ENCODE measurements at regions not wholly inside any gene's neighbourhood (a gene's known extent, or its start where the extent isn't known, plus 50 kb on each side); places are given as distances from the start of the nearest gene placed in this dataset.

GRCh38 chr10:44193166-44193565, 191.7 kb downstream of the CXCL12 start:
- CTCF ChIA-PET: interaction anchor here (1.3 kb wide), 1 partner anchor 672 kb away, joined by 4 read pairs; no protein-coding TSS in a partner anchor
- 11% methylated on average over 3 of the region's 3 CpGs for WGBS (ENCODE audit: missing lambda C conversion rate)

DNA sequence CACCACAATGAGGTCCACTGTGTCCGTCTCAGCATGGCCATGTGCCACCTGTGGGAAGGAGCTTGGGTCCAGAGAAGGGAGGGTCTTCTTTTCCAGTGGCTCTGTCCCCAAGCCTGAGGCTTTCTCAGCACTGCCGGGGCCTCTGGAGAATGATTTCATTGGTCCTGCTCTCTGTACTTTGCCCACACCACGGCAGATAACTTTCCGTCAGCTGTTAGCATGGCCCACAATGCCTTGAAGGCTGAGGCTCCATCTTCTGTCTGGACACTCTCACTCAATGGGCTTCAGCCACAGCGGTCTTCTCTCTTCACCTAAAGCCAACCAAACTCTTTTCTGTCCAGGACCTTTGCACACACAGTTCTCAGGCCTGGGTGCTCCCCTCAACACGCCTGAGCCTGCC, 192.5 kb downstream of the CXCL12 start:
- no peak for FAIRE-seq
- H3K4me2 ChIP-seq: no peak overlapping the region
- no peak overlapping the region for H3K27ac ChIP-seq
- no peak for DNase-seq (ENCODE audit: low read depth in 1 of 2, low spot score in 1 of 2)
- ChIA-PET POLR2A (no interaction called here), CTCF (no interaction called here)
- no peak for ATAC-seq
- TF ChIP-seq TFCP2L1 (CRISPR knock-in tag; IDR thresholded peaks at IDR 0.05) (no peak), HDAC2 (IDR thresholded peaks at IDR 0.05) (no peak), KDM5A (IDR thresholded peaks at IDR 0.05) (no peak), RARB (CRISPR knock-in tag; IDR thresholded peaks at IDR 0.05) (no peak), FOSL2 (IDR thresholded peaks at IDR 0.05) (no peak), FOSL2 (CRISPR knock-in tag; IDR thresholded peaks at IDR 0.05) (no peak)
- TF ChIP-seq, protein P1, sequence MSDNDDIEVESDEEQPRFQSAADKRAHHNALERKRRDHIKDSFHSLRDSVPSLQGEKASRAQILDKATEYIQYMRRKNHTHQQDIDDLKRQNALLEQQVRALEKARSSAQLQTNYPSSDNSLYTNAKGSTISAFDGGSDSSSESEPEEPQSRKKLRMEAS (IDR thresholded peaks at IDR 0.05): no peak
- no peaks in the 10 kb centered on the region for H3K9me3 ChIP-seq
- no peak overlapping the region for H3K4me3 ChIP-seq
- WGBS (ENCODE audit: missing lambda C conversion rate): 18% methylated on average over 6 of the region's 6 CpGs
- peaks cover 17% of the 10 kb centered on the region for H3K4me1 ChIP-seq

More at GRCh38 chr10:44193166-44193565, 191.7 kb downstream of the CXCL12 start:
- peaks cover 17% of the 10 kb centered on the region for H3K4me1 ChIP-seq
- TF ChIP-seq HDAC2 (IDR thresholded peaks at IDR 0.05) (no peak), FOSB (CRISPR knock-in tag; IDR thresholded peaks at IDR 0.05) (no peak), ATOH8 (CRISPR knock-in tag; IDR thresholded peaks at IDR 0.05; ENCODE audit: low read depth) (no peak), GATA3 (IDR thresholded peaks at IDR 0.05; ENCODE audit: borderline replicate concordance) (no peak), TP53 (CRISPR knock-in tag; IDR thresholded peaks at IDR 0.05) (no peak), HMGXB4 (CRISPR knock-in tag; IDR thresholded peaks at IDR 0.05; ENCODE audit: borderline replicate concordance) (no peak), FOSL2 (IDR thresholded peaks at IDR 0.05) (no peak), FOSL2 (CRISPR knock-in tag; IDR thresholded peaks at IDR 0.05) (no peak), HEYL (CRISPR knock-in tag; IDR thresholded peaks at IDR 0.05) (no peak), CBX8 (IDR thresholded peaks at IDR 0.05) (no peak), SMC3 (IDR thresholded peaks at IDR 0.05) (no peak), ESRRA (IDR thresholded peaks at IDR 0.05; ENCODE audit: borderline replicate concordance, low read length) (no peak), CHD2 (IDR thresholded peaks at IDR 0.05; ENCODE audit: low read length, partially characterized antibody) (no peak), FOXS1 (CRISPR knock-in tag; IDR thresholded peaks at IDR 0.05) (no peak)
- TF ChIP-seq, protein P2, sequence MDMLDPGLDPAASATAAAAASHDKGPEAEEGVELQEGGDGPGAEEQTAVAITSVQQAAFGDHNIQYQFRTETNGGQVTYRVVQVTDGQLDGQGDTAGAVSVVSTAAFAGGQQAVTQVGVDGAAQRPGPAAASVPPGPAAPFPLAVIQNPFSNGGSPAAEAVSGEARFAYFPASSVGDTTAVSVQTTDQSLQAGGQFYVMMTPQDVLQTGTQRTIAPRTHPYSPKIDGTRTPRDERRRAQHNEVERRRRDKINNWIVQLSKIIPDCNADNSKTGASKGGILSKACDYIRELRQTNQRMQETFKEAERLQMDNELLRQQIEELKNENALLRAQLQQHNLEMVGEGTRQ (IDR thresholded peaks at IDR 0.05): no peak
- H3K4me2 ChIP-seq: no peak overlapping the region
- H3K9me3 ChIP-seq: no peaks in the 10 kb centered on the region
- H3K4me3 ChIP-seq: no peak overlapping the region
- DNase-seq (ENCODE audit: low read depth in 1 of 2, low spot score in 1 of 2) (no peak), FAIRE-seq (no peak), ATAC-seq (no peak)
- POLR2A ChIA-PET: no interaction called here
- H3K27ac ChIP-seq: no peak overlapping the region

DNA sequence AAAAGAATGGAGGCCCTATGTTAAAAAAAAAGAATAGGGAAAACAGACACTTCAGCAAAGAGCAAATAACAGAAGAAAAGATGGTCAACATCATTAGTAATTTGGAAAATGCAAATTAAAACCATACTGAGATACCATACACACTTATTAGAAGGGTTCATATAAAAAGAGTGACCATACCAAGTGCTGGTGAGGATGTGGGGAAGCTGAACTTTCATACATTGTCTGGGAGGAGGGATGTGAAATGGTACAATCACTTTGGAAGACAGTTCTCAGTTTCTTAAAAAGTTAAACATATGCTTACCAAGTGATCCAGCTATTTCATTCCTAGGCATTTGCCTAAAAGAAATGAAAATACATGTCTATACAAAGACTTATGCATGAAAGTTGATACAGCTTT, 194.4 kb downstream of the CXCL12 start:
- no peak overlapping the region for H3K4me2 ChIP-seq
- FAIRE-seq: no peak
- ATAC-seq: no peak
- no peak for TF ChIP-seq HOXA7 (CRISPR knock-in tag; IDR thresholded peaks at IDR 0.05)
- no peak for TF ChIP-seq NFE2L2 (conservative IDR thresholded peaks at IDR 0.05; ENCODE audit: low read length)
- TF ChIP-seq ZNF302 (CRISPR knock-in tag; IDR thresholded peaks at IDR 0.05): no peak
- TF ChIP-seq HDAC2 (IDR thresholded peaks at IDR 0.05): no peak
- no peak for TF ChIP-seq ZC3H11A (IDR thresholded peaks at IDR 0.05)
- no peak for TF ChIP-seq ATOH8 (CRISPR knock-in tag; IDR thresholded peaks at IDR 0.05; ENCODE audit: low read depth)
- no peak for TF ChIP-seq KDM5A (IDR thresholded peaks at IDR 0.05)
- no peak for TF ChIP-seq HEYL (CRISPR knock-in tag; IDR thresholded peaks at IDR 0.05)
- no peak for TF ChIP-seq HOXB13 (CRISPR knock-in tag; IDR thresholded peaks at IDR 0.05; ENCODE audit: low read depth)
- no peak for TF ChIP-seq EP300 (IDR thresholded peaks at IDR 0.05)
- TF ChIP-seq, protein P2 (IDR thresholded peaks at IDR 0.05): no peak
- TF ChIP-seq, protein P1 (IDR thresholded peaks at IDR 0.05): no peak
- no peak for TF ChIP-seq KDM1A (IDR thresholded peaks at IDR 0.05; ENCODE audit: low read depth)
- H3K27ac ChIP-seq: no peak overlapping the region
- H3K4me3 ChIP-seq: no peak overlapping the region
- CTCF ChIA-PET: no interaction called here
- POLR2A ChIA-PET: no interaction called here
- H3K9me3 ChIP-seq: no peaks in the 10 kb centered on the region
- DNase-seq (ENCODE audit: low read depth in 1 of 2, low spot score in 1 of 2): no peak
- H3K4me1 ChIP-seq: peaks cover 8% of the 10 kb centered on the region
